ENCODE measurements at regions not wholly inside any gene's neighbourhood (a gene's known extent, or its start where the extent isn't known, plus 50 kb on each side); places are given as distances from the start of the nearest gene placed in this dataset.

DNA sequence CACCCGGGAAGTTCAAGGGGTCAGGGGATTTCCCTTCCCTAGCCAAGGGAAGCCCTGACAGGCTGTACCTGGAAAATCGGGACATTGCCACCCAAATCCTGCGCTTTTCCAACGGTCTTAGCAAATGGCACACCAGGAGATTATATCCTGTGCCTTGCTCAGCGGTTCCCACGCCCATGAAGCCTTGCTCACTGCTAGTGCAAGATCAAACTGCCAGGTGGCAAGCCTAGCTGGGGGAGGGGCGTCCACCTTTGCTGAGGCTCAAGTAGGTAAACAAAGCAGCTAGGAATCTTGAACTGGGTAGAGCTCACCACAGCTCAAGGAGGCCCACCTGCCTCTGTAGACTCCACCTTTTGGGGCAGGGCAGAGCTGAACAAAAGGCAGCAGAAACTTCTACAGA, 1794.5 kb downstream of the PCDH9 start:
- TF ChIP-seq, protein P1, sequence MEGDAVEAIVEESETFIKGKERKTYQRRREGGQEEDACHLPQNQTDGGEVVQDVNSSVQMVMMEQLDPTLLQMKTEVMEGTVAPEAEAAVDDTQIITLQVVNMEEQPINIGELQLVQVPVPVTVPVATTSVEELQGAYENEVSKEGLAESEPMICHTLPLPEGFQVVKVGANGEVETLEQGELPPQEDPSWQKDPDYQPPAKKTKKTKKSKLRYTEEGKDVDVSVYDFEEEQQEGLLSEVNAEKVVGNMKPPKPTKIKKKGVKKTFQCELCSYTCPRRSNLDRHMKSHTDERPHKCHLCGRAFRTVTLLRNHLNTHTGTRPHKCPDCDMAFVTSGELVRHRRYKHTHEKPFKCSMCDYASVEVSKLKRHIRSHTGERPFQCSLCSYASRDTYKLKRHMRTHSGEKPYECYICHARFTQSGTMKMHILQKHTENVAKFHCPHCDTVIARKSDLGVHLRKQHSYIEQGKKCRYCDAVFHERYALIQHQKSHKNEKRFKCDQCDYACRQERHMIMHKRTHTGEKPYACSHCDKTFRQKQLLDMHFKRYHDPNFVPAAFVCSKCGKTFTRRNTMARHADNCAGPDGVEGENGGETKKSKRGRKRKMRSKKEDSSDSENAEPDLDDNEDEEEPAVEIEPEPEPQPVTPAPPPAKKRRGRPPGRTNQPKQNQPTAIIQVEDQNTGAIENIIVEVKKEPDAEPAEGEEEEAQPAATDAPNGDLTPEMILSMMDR (IDR thresholded peaks at IDR 0.05) = no peak
- TF ChIP-seq ZFX (IDR thresholded peaks at IDR 0.05; ENCODE audit: borderline replicate concordance) = no peak

All from 22Rv1 (cell line).